ENCODE measurements at regions not wholly inside any gene's neighbourhood (a gene's known extent, or its start where the extent isn't known, plus 50 kb on each side); places are given as distances from the start of the nearest gene placed in this dataset.
"Not testable (repeated sequence)": the region's sequence is repeated elsewhere in the genome, so short reads cannot be mapped to it uniquely, and the experiment has no call there.

DNA sequence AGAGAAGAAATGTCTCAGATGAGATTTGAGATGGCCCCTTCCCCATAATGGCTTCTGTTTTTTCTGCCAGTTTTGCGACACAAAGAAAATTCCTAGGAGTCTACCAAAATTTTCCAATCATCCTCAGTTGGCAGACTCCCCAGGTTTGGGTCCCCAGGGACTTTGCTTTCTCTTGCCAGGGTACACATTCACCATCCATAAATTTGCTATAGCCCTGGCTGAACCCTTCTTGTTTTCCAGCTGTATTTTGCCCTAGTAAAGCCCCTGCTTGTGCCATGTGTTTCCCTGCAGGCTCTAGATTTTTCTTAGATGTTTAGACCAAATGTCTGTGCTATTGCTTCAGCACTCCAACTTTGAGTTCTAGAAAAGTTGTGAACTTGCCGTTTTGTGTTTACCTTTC, 283.2 kb downstream of the ANXA1 start:
- no peaks in the 10 kb centered on the region for H3K4me1 Mint-ChIP-seq (ENCODE audit: unreplicated experiment)
- no peaks in the 10 kb centered on the region for H3K9me3 Mint-ChIP-seq (ENCODE audit: unreplicated experiment)
- no peak overlapping the region for H3K4me3 Mint-ChIP-seq (ENCODE audit: unreplicated experiment)
- TF ChIP-seq, protein P1, sequence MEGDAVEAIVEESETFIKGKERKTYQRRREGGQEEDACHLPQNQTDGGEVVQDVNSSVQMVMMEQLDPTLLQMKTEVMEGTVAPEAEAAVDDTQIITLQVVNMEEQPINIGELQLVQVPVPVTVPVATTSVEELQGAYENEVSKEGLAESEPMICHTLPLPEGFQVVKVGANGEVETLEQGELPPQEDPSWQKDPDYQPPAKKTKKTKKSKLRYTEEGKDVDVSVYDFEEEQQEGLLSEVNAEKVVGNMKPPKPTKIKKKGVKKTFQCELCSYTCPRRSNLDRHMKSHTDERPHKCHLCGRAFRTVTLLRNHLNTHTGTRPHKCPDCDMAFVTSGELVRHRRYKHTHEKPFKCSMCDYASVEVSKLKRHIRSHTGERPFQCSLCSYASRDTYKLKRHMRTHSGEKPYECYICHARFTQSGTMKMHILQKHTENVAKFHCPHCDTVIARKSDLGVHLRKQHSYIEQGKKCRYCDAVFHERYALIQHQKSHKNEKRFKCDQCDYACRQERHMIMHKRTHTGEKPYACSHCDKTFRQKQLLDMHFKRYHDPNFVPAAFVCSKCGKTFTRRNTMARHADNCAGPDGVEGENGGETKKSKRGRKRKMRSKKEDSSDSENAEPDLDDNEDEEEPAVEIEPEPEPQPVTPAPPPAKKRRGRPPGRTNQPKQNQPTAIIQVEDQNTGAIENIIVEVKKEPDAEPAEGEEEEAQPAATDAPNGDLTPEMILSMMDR (IDR thresholded peaks at IDR 0.05) = no peak
- no peak for DNase-seq (ENCODE audit: extremely low spot score, unreplicated experiment)
- H3K27me3 Mint-ChIP-seq (ENCODE audit: unreplicated experiment) = peaks cover under 1% of the 10 kb centered on the region
- no peaks in the 10 kb centered on the region for H3K36me3 Mint-ChIP-seq (ENCODE audit: unreplicated experiment)
- no peak overlapping the region for H3K27ac Mint-ChIP-seq (ENCODE audit: unreplicated experiment)

DNA sequence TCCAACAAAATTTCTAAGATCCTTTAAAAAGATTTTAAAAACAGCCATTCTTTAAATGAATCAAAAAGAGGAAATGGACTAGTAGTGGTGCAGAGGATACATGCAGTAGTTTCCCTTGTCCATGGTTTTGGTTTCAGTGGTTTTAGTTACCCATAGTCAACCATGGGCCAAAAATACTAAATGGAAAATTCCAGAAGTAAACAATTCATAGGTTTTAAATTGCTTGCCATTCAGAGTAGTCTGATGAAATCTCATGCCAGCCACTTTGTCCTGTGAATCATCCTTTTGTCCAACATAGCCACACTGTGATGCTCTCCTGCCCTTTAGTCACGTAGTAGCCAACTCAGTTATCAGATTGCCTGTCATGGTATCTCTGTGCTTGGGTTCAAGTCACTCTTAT, 286.1 kb downstream of the ANXA1 start:
- Mint-ChIP-seq H3K27me3 (ENCODE audit: unreplicated experiment) (no peaks in the 10 kb centered on the region), H3K27ac (ENCODE audit: unreplicated experiment) (no peak overlapping the region), H3K4me3 (ENCODE audit: unreplicated experiment) (no peak overlapping the region), H3K9me3 (ENCODE audit: unreplicated experiment) (no peaks in the 10 kb centered on the region), H3K36me3 (ENCODE audit: unreplicated experiment) (no peaks in the 10 kb centered on the region), H3K4me1 (ENCODE audit: unreplicated experiment) (no peaks in the 10 kb centered on the region)
- no peak for DNase-seq (ENCODE audit: extremely low spot score, unreplicated experiment)
- TF ChIP-seq, protein P1 (IDR thresholded peaks at IDR 0.05) = no peak

DNA sequence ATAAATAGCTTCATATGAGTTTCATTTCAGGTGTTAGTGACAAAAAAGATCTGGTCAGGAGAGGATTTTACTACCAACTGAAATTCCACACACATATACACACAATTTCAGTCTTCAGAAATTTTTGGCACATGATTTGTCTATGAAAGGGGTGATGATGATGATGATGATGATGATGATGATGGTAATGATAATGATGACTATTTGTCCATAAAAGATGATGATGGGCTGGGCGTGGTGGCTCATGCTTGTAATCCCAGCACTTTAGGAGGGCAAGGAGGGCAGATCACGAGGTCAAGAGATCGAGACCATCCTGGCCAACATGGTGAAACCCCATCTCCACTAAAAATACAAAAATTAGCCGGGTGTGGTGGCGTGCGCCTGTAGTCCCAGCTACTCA, 288.2 kb downstream of the ANXA1 start:
- H3K9me3 Mint-ChIP-seq (ENCODE audit: unreplicated experiment); DNase-seq (ENCODE audit: extremely low spot score, unreplicated experiment); H3K36me3 Mint-ChIP-seq (ENCODE audit: unreplicated experiment); H3K4me1 Mint-ChIP-seq (ENCODE audit: unreplicated experiment); H3K27ac Mint-ChIP-seq (ENCODE audit: unreplicated experiment); H3K4me3 Mint-ChIP-seq (ENCODE audit: unreplicated experiment); H3K27me3 Mint-ChIP-seq (ENCODE audit: unreplicated experiment): not testable (repeated sequence)

GRCh38 chr9:73441223-73441622, 289.6 kb downstream of the ANXA1 start:
- Mint-ChIP-seq H3K36me3 (ENCODE audit: unreplicated experiment) (no peaks in the 10 kb centered on the region), H3K27me3 (ENCODE audit: unreplicated experiment) (no peaks in the 10 kb centered on the region), H3K4me3 (ENCODE audit: unreplicated experiment) (no peak overlapping the region), H3K4me1 (ENCODE audit: unreplicated experiment) (no peaks in the 10 kb centered on the region), H3K27ac (ENCODE audit: unreplicated experiment) (no peak overlapping the region), H3K9me3 (ENCODE audit: unreplicated experiment) (no peaks in the 10 kb centered on the region)
- TF ChIP-seq, protein P1 (IDR thresholded peaks at IDR 0.05) = no peak
- DNase-seq (ENCODE audit: extremely low spot score, unreplicated experiment) = no peak

DNA sequence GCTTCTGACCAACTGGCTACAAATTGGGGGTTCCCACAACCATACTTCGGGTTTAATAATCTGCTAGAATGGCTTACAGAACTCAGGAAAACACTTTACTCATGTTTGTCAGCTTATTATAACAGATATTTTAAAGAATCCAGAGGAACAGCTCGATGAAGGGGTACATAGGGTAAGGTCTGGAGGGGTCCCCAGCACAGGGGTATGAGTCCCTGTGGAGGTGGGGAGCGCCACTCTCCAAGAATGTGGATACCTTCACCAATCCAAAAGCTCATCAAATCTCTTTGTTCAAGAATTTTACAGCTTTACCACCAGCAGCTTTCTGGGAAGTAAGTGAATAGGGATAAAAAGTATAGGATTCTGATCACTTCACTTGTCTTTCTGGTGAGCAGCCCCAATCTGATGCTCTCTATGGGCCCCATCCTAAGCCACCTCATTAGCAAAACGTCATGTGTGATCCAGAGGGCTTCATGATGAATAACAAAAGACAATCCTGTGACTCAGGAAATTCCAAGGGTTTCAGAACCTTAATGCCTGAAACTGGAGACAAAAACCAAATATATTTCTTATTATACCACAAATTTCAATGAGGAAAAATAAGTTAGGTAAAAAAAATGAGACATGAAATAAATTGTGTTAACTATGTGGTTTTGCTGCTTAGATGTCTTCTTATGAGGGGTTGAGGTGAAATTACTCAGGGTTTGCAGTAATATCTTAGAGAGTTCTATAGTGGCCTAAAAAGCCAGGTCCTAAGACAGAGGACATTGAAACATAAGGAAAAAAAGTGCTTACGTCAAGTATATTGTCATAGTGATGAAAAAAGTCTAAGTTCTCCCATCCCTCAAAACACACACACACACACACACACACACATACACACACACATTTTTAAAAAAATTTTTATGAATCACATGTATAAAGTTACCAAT, 290.5 kb downstream of the ANXA1 start:
- no peak for DNase-seq (ENCODE audit: extremely low spot score, unreplicated experiment)
- Mint-ChIP-seq H3K36me3 (ENCODE audit: unreplicated experiment) (no peaks in the 10 kb centered on the region), H3K4me1 (ENCODE audit: unreplicated experiment) (no peaks in the 10 kb centered on the region), H3K9me3 (ENCODE audit: unreplicated experiment) (no peaks in the 10 kb centered on the region), H3K4me3 (ENCODE audit: unreplicated experiment) (no peak overlapping the region), H3K27me3 (ENCODE audit: unreplicated experiment) (no peaks in the 10 kb centered on the region), H3K27ac (ENCODE audit: unreplicated experiment) (no peak overlapping the region)
- TF ChIP-seq, protein P1 (IDR thresholded peaks at IDR 0.05) = no peak
